Ectodermal cell (in vitro differentiated cells): ENCODE measurements at regions not wholly inside any gene's neighbourhood (a gene's known extent, or its start where the extent isn't known, plus 50 kb on each side); places are given as distances from the start of the nearest gene placed in this dataset.

Experiments
- H3K27ac ChIP-seq: 2 replicates; pipeline ENCODE4 v1.7.0; 2013; ENCODE audit warnings: mild to moderate bottlenecking, low read depth, low read length; ENCODE audit not compliant: insufficient read depth, poor library complexity, severe bottlenecking
- H3K27me3 ChIP-seq: 2 replicates; pipeline ENCODE4 v1.7.0; 2013; ENCODE audit warnings: mild to moderate bottlenecking, low read length; ENCODE audit not compliant: insufficient read depth, control insufficient read depth, poor library complexity, severe bottlenecking
- H3K36me3 ChIP-seq: one replicate; pipeline ENCODE4 v1.7.0; 2013; ENCODE audit warnings: low read length; ENCODE audit not compliant: control insufficient read depth, insufficient read depth
- H3K4me1 ChIP-seq: one replicate; pipeline ENCODE4 v1.7.0; 2013; ENCODE audit warnings: low read length; ENCODE audit not compliant: control insufficient read depth, insufficient read depth
- H3K4me3 ChIP-seq: 2 replicates; pipeline ENCODE4 v1.7.0; 2013; ENCODE audit warnings: low read depth, low read length, control low read depth; ENCODE audit not compliant: insufficient read depth
- H3K9me3 ChIP-seq: 2 replicates; pipeline ENCODE4 v1.7.0; 2013; ENCODE audit warnings: mild to moderate bottlenecking, low read length, moderate library complexity; ENCODE audit not compliant: control insufficient read depth
- WGBS, 2 experiments: methylation state at CpG; one replicate each; pipeline ENCODE4 v1.1.7; 2013; ENCODE audit warnings: missing lambda C conversion rate in 2 of 2; 5-methylcytosine and 5-hydroxymethylcytosine counted together

DNA sequence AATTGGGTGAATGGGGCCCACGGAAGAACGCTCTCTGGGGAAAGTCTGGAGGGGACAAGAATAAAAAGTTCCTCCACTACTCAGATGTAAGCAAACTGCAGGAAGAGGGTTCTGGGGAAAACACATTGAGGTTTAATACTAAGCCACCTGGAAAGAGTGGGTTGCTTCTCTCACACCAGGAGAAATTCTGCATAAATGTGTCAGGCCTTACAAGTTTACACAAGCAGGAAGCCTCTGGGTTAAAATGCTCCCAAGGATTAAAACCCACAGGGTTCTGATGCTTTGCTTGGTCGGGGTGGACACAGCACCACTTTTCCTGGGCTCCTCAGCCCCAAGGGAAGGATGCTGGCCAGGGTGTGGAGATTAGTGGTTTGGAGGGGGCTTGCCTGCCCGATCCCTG, 122.1 kb upstream of the SLC22A23 start:
- Histone ChIP-seq H3K4me1 (peaks cover 9% of the 10 kb centered on the region), H3K27me3 (no peaks in the 10 kb centered on the region), H3K27ac (no peak overlapping the region), H3K4me3 (no peak overlapping the region), H3K36me3 (no peaks in the 10 kb centered on the region), H3K9me3 (no peaks in the 10 kb centered on the region)
- 71 to 74% methylated on average over 4 of the region's 4 CpGs for WGBS, 2 experiments

DNA sequence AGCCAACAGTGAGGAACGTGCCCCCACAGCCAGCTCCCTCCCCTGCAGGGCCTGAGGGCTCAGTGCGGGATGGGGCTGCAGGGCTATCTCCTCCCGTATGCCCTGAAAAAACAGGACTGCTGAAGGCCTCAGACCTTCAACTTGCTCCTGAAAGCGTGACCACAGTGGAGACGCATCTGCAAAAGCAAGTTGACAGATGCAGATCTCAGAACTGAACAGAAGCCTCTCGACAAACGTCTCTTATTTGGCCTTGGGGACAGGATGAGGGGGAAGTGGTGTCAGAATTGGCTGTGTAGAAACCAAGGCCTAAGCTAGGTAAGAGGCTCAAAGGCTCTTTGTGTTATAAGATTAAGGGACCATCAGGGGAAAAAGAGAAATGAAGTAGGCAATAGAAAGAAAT, 120.7 kb upstream of the SLC22A23 start:
- Histone ChIP-seq H3K36me3 (no peaks in the 10 kb centered on the region), H3K27ac (no peak overlapping the region), H3K27me3 (no peaks in the 10 kb centered on the region), H3K9me3 (no peaks in the 10 kb centered on the region), H3K4me3 (no peak overlapping the region), H3K4me1 (peaks cover 9% of the 10 kb centered on the region)
- 79 to 84% methylated on average over 7 of the region's 7 CpGs for WGBS, 2 experiments

DNA sequence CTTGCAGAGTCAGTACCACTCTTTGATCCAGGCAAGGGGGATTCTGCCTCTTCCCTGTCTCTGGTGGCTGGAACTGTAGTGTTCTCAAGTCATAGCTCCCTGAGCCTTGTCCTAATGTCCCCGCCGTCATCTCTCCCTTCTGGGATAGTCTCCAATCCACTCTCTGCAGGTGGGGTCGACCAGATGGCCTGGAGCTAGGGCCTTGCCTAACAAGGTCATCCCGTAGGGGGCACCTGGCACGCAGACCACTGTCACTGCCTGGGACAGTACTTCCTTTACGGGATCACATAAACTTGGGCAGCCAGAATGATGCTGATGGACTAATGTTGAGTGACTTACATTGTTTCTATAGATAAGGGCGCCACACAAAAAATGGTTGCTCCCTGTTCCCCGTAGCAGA, 118.9 kb upstream of the SLC22A23 start:
- 88 to 89% methylated on average over 8 of the region's 8 CpGs for WGBS, 2 experiments
- H3K4me3 ChIP-seq: no peak overlapping the region
- no peak overlapping the region for H3K27ac ChIP-seq
- H3K27me3 ChIP-seq: no peaks in the 10 kb centered on the region
- H3K4me1 ChIP-seq: peaks cover 9% of the 10 kb centered on the region
- no peaks in the 10 kb centered on the region for H3K9me3 ChIP-seq
- no peaks in the 10 kb centered on the region for H3K36me3 ChIP-seq

DNA sequence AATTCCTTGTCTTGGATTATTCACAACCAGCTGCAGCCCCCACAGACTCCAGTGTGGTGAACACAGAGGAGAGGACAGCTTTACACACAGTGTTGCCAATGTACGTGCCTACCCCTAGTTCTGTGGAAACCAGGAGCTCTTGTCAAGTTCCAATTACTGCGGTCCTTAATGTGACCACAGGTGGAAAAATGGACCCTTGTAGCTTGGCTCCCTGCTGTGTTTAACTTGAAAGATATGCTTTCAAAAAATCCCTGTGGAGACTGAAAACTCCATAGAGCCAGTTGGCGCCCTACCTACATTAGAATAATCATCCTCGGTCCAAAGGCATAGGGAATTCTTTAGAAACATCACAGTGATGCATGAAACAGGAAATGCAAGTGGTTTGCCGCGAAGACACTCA, 118.3 kb upstream of the SLC22A23 start:
- Histone ChIP-seq H3K27ac (no peak overlapping the region), H3K4me1 (peaks cover 9% of the 10 kb centered on the region), H3K36me3 (no peaks in the 10 kb centered on the region), H3K4me3 (no peak overlapping the region), H3K27me3 (no peaks in the 10 kb centered on the region), H3K9me3 (no peaks in the 10 kb centered on the region)
- 91 to 95% methylated on average over 6 of the region's 6 CpGs for WGBS, 2 experiments

DNA sequence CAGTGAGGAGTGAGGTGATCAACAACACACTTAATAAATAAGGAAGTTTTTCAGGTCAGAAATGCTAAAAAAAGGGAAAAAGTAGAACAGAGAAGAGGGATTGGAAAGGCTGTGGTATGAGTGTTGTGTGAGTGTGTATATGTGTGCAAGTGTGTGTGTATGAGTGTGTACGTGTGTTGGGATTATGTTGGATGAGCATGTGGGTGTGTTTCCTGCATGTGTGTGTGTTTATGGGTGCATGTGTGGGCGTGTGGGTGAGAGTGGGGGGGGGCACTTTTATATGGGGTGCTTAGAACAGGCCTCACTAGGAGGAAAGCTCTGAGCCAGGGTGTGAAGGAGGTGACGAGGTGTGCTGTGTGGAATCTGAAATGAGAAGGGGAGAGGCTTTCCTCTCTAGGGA, 116.8 kb upstream of the SLC22A23 start:
- Histone ChIP-seq H3K4me1 (peaks cover 7% of the 10 kb centered on the region), H3K4me3 (no peak overlapping the region), H3K36me3 (no peaks in the 10 kb centered on the region), H3K9me3 (no peaks in the 10 kb centered on the region), H3K27ac (no peak overlapping the region), H3K27me3 (no peaks in the 10 kb centered on the region)
- 89 to 90% methylated on average over 3 of the region's 3 CpGs for WGBS, 2 experiments

DNA sequence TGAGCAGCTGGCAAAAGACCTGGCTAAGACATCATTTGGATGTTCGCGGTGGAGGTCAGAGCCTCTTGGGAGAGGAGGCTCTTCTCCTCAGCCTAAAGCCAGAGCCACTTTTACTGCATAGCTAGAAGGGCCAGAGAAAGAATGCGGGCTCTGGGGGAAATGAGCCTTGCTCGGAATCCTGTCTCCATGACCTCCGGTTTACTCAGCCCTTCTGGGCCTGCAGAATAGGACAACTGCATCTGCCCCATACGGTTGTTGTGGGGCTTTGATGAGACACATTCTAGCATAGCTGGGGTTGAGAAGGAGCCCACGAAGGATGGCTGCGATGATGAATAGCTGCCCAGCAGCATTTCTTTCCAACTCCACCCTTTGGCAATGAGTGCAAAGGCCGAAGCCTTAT, 115.0 kb upstream of the SLC22A23 start:
- H3K4me3 ChIP-seq: no peak overlapping the region
- H3K27ac ChIP-seq: no peak overlapping the region
- 82 to 84% methylated on average over 9 of the region's 9 CpGs for WGBS, 2 experiments
- peaks cover 11% of the 10 kb centered on the region for H3K4me1 ChIP-seq
- H3K9me3 ChIP-seq: no peaks in the 10 kb centered on the region
- H3K36me3 ChIP-seq: no peaks in the 10 kb centered on the region
- H3K27me3 ChIP-seq: no peaks in the 10 kb centered on the region

DNA sequence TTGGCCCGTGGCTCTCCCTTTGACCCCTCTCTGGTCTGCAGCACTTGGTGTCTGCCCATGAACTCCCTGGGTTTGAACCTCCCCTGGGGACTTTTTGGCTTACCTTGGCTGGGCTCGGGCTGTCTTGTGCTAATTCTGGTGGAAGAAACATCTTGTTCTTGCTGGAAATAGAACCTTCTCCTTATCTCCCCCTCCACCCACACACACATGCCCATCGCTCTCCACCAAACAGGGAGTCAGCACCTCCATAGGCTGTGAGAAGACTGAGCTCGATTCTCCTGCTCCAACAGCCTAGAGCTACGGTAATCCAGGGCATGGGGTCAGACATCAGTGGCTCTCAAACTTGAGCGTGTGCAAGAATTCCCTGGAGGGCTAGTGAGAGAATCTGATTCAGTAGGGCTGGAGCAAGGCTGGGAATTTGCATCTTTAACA, 114.4 kb upstream of the SLC22A23 start:
- Histone ChIP-seq H3K27me3 (no peaks in the 10 kb centered on the region), H3K4me1 (peaks cover 11% of the 10 kb centered on the region), H3K9me3 (no peaks in the 10 kb centered on the region), H3K36me3 (no peaks in the 10 kb centered on the region), H3K27ac (no peak overlapping the region), H3K4me3 (no peak overlapping the region)
- WGBS, 2 experiments: 92% methylated on average over 6 of the region's 6 CpGs

DNA sequence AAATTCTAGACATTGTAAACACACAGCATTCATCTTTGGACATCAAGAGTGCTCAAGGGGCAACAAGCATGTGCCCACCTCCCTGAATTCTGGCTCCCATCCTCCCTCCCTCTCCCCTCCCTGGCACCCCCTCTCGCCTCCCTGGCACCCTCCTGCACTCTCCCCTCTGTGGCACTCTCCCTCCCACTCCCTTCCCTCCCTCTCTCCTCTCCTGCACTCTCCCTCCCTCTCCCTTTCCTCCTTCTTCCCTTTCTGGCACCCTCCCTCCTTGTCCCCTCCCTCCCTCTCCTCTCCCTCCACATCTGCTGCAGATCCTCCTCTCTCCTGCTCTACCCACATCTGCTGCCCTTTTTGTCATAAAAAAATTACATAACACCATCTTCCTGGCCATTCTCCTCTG, 113.0 kb upstream of the SLC22A23 start:
- peaks cover 11% of the 10 kb centered on the region for H3K4me1 ChIP-seq
- no peaks in the 10 kb centered on the region for H3K9me3 ChIP-seq
- 85 to 91% methylated on average over 1 of the region's 1 CpG for WGBS, 2 experiments
- no peaks in the 10 kb centered on the region for H3K36me3 ChIP-seq
- no peaks in the 10 kb centered on the region for H3K27me3 ChIP-seq
- no peak overlapping the region for H3K4me3 ChIP-seq
- no peak overlapping the region for H3K27ac ChIP-seq

DNA sequence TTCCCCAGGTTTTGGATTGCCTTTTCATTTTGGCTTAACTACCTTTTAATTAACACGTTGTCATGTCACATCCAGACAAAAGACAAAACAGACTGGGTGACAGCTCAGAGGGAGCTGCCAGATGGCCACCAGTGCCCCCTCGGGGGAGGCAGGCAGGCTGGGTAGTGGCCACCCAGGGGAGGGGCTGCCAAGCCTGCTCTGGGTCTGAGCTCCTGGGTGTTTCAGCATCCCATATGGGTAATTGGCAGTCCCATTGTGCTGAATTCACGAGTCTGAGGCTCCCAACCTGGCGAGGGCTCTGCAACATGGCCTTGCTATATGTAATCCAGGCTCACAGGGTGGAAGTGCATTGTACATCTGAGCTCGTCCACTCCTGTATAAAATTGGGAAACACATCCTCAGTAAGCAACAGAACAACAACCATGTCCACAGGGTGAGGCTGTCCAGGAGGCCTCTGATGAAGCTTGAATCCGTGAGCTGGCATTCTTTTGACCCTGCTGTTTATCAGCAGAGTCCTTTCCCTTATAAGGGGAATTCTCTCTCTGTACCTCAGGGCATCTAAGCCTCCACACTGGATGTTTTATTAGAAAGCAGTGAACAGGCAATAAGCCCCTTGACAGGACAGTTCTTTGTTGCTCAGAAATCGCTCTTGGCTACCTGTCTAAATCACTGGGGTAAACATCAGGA, 111.7 kb upstream of the SLC22A23 start:
- no peaks in the 10 kb centered on the region for H3K27me3 ChIP-seq
- 59 to 60% methylated on average over 7 of the region's 7 CpGs for WGBS, 2 experiments
- no peaks in the 10 kb centered on the region for H3K36me3 ChIP-seq
- peaks cover 11% of the 10 kb centered on the region for H3K4me1 ChIP-seq
- H3K4me3 ChIP-seq: no peak overlapping the region
- H3K9me3 ChIP-seq: no peaks in the 10 kb centered on the region
- peak overlapping the region; percentile 44 for H3K27ac ChIP-seq

DNA sequence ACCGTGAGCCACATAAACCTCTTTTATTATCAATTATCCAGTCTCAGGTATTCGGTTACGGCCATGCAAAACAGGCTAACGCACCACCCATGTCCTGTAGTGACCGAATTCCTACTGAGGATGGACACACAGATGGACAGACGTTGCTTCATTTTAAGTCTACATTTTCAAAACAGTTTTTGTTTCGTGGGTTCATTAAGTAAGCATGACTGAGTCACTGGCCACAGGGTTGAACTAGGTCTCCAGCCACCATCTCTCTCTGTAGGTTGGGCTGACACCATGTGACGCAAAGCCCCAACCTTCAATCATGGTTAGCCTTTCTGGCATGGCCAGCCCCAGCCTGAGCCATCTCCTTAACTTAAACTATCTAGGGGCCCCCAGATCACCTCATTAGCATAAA, 110.0 kb upstream of the SLC22A23 start:
- WGBS, 2 experiments: 94 to 95% methylated on average over 8 of the region's 8 CpGs
- no peaks in the 10 kb centered on the region for H3K9me3 ChIP-seq
- no peaks in the 10 kb centered on the region for H3K36me3 ChIP-seq
- H3K4me3 ChIP-seq: no peak overlapping the region
- H3K27ac ChIP-seq: no peak overlapping the region
- H3K27me3 ChIP-seq: no peaks in the 10 kb centered on the region
- H3K4me1 ChIP-seq: peaks cover 16% of the 10 kb centered on the region

DNA sequence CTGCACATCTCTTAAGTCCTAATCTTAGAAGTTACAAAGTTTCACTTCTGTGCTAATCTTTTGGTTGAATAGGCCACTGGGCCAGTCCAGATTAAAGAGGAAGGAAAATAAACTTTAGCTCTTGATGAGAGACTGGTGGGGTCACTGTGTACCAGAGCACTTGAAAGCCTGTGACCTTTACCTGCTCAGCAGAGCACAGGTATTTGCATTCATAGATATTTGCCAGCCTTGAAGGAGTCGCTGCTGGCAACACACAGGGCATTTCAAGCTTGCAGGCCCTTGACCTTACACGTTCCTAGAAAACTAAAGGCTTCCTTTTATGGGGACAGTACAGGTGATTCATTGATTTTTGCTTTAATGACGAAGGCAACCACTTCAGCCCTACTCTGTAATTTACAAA, 108.4 kb upstream of the SLC22A23 start:
- WGBS, 2 experiments: 84 to 92% methylated on average over 3 of the region's 3 CpGs
- Histone ChIP-seq H3K4me3 (no peak overlapping the region), H3K36me3 (no peaks in the 10 kb centered on the region), H3K27ac (no peak overlapping the region), H3K27me3 (no peaks in the 10 kb centered on the region), H3K4me1 (peaks cover 20% of the 10 kb centered on the region), H3K9me3 (no peaks in the 10 kb centered on the region)
